SH-SY5Y (cell line): ENCODE measurements at regions not wholly inside any gene's neighbourhood (a gene's known extent, or its start where the extent isn't known, plus 50 kb on each side); places are given as distances from the start of the nearest gene placed in this dataset.

Experiments used
- GATA2 ChIP-seq: IDR thresholded peaks from 2 replicates; pipeline ENCODE4 v1.6.1; 2011; ENCODE audit warnings: mild to moderate bottlenecking, low read depth, low read length
- GATA3 ChIP-seq: IDR thresholded peaks from 2 replicates; pipeline ENCODE4 v1.6.1; 2011; ENCODE audit warnings: low read depth, mild to moderate bottlenecking, low read length, moderate library complexity

DNA sequence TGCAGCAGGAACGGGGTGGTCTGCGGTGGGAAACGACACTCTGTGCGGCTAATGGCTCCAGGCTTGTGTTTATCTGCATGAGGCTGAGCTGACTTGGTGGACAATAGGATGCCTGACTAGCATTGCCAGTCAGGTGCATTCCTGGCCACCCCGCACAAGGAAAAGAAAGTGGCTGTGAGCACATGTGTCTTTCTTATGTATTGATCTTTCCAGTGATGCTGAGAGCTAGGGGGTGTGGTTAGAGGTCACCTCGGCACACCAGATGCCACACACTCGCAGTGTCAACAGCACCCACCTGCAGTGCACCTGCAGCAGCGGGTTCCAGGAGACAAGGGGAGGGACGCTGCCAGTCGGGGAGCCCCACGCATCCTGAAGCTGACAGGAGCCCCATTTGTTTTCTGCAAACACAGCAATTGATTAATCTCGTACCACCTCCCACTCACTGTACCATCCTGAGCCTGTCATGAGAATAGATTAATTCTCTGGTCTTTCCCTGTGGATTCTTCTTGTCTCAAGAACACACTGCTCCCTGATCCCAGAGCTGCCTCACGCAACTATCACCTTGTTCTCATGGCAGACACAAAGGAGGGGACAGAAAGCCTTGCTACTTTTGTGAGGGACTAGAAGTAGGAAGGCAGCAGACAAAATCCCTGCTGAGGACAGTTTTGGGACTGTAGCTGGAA, 251.7 kb upstream of the WWC1 start:
- TF ChIP-seq GATA2 (no peak), GATA3 (no peak)

DNA sequence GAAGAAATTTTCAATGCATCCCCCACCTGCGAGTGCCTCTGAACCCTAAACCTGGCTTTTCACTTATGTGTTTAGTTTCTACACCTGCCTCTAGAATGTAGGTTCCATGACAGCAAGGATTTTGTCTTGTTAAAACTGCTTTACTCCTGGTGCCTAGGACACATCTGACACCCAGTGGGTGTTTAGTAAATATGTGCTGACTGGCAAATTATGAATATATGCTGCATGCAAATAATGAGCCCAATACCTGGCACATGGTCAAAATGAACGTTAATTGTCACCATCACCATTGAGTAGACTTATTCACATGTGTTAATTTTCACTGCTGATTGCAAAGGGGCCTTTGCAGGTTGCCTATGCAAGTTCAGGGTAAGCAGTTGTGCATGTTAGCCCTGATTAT, 249.9 kb upstream of the WWC1 start:
- TF ChIP-seq GATA3 (no peak), GATA2 (no peak)

DNA sequence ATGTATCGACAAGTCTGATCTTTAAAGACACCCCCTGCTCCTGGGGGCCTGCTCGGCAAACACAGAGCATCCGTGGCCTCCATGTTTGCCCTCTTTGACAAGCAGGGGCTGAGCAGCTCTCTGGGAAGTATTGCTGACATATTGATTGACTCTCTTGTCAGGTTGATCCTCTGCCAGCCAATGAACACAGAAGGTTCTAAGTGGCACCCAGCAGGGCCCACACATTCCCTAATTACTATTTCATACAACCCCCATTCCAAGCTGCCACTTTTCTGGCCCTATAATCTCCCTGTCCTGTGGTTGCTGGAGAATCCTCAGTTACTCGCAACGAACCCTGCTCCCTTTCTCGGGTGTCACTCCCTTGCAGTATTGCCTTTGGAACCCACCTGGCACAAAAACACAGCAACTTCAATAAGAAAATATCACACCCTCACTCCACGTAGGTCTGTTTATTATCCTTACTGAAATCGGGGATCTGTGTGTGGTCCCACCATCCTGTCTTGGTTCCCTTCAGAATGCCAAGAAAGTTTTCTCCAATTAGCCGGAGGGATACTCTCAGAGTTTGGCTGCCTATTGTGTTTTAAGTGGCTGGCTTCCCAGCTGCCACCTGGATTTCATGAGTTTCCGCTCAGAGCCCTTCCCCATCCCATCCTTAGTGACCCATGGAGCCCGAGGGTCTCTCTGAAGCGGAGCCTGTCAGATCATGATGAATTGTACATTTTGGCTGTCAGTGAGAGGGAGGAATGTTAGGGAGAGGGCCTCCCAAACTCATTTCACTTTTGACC, 249.0 kb upstream of the WWC1 start:
- TF ChIP-seq GATA3 (no peak), GATA2 (no peak)

DNA sequence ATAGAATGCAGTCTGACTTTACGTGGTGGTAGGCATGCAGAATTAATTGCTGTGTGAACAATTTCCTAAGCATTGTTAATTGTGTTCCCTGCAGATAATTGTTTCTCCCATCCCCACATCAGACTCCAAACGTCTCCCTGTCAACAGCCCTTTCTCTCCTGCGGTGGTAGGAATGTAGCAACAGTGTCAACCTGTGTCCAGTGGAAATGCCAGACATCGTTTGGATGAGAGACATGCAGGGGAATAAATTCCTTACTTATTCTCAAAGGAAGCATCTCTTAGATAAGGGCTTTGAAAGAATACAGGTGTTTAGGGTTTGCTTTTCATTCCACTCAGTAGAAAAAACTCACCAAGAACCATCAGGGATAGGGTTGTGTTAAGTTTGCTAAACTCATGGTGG, 245.3 kb upstream of the WWC1 start:
- TF ChIP-seq GATA3 (no peak), GATA2 (no peak)

DNA sequence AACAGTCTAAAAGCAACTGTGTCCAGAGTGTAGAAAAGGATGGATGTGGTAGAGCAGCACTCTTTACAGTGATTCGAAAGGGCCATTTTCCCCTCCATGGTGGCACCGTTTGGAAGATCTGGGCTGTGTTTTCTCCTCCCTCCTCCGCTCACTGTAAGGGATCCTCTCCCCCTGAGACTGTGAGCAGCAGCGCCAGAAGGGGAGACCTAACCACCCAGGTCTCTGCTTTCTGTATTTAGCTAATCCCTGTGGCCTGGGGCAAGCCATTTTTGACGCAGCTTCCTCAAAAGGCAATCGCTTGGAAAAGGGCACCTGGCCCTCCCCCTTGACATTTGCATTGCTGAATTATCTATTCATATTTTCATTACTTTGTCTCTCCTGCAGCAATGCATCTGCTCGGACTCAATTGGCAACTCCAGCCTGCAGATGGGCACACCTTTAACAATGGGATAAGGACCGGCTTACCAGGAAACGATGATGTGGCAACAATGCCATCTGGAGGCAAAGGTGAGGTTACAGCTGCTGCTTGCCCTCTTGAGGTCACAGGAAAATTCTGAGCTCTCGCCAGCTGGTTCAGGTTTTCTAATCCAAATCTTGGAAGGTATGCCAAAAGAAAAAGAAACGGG, 244.3 kb upstream of the WWC1 start:
- no peak for TF ChIP-seq GATA2
- TF ChIP-seq GATA3, result no peak

DNA sequence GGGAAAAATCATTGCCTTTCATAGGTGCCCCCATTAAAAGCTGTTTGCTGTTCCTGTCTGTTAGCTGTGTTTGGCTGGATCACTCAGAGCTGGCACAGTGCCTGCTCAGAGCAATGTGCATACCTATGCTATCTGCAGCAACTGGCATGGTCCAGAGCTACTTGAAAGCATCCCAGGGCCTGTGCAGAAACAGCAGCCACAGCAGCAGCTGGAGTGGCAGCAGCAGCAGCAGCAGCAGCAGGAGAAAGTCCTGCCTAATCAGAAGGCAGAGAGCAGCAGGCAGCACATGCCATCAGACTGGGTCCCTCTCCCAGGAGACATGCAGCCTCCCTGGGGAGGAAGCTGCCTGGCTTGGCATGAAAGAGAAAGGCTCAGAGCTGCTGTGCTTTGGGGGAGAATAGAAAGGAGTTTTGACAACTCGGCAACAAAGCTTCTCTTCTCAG, 243.8 kb upstream of the WWC1 start:
- TF ChIP-seq GATA2, result peak; percentile 21; the same call in 1 of the 2 replicates
- TF ChIP-seq GATA3, result no peak

DNA sequence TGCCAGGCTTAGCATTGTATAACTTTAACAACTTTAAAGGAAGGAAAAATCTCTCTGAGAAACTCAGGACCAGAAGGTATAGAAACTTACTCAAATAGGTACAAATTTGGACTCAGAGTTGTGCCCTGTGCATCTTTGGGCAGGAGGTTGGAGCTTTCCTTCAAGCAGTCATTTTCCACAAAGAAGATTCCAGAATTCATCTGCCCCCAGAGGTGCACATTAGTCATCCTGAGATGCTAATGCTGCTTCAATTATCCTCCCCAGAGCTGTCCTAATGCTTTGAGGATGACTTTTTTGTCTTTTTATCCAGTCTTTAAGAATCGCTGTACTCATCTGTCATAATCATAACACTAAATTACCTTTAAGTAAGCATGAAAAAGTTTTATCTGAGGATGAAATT, 243.0 kb upstream of the WWC1 start:
- TF ChIP-seq GATA3 (no peak), GATA2 (no peak)

DNA sequence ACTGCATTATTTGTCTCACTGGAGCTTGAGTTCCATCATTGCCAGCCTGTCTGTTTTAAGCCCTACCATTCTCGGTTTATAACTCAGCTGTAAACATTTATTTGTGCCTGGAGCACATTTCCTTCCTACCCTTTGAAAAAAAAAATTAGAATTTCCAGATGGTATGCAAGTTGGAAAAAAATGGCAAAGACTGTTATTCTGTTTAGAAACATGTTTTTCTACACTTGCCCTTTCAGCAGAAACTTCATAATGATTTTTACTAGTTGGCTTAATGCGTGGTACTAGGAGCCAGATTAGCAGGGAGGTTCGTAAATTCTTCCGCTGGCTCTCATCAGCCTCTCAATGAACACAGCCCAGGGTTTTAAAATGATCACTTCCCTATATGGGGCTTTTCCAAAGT, 238.8 kb upstream of the WWC1 start:
- TF ChIP-seq GATA2 (no peak), GATA3 (no peak)

DNA sequence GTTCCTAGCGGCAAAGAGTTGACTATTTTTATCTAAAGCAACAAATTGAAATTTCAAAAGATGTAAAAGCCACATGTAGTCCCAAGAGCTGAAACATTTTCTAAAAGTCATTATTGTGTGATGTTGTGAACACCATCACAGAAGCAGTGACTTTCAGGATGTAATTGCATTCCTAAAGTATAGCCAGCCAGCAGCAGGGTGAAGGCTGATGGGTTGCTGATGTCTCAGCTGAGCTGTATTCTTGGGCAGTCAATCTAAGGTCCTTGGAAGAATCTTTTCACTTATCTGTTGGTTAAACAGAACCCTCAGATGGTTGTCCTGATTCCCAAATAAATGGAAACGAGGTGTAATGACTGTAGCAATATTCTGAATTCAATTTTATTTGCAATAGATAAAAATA, 237.4 kb upstream of the WWC1 start:
- TF ChIP-seq GATA2 (no peak), GATA3 (no peak)

DNA sequence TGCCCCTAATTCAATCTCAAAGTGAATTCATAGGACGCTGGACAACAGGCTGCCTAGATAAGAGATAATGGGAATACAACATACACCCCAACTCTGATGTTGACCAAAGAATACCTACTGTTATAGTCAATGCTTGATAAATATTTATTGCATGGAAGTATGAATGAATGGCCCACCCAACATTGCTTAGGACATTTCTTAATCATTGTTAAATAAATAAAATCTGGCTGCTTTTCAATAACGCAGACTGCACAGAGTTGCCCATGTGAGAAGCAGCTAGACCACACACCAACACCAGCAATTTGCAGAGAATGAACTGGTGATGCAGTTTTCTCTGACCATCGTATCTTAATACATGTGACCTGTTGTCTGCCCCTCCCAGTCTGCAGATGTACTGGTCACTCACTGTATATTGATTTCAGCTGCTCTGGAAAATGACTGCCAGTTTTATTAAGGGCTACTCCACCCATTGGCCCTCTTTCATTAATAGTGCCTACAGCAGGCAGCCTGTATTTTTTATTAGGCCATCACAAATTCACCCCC, 236.2 kb upstream of the WWC1 start:
- TF ChIP-seq GATA3 (no peak), GATA2 (no peak)

DNA sequence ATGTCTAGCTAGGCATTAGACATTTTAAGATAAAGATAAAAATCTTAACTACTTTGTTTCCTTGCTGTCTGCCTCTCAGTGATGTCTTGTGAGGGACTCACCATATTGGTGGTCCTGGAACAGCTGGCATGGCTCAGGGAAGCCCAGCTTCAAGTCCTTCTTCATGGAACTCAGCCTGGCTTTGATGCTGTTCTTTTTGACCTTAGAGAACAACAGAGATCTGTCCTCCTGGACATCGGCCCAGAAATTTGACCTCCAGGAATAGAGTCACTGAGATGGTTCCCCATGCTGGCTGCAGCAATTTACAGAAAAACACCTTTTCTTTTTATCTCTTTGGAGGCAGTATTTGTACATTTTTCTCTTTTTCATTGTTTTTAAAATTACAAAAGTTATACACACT, 235.5 kb upstream of the WWC1 start:
- no peak for TF ChIP-seq GATA3
- no peak for TF ChIP-seq GATA2

DNA sequence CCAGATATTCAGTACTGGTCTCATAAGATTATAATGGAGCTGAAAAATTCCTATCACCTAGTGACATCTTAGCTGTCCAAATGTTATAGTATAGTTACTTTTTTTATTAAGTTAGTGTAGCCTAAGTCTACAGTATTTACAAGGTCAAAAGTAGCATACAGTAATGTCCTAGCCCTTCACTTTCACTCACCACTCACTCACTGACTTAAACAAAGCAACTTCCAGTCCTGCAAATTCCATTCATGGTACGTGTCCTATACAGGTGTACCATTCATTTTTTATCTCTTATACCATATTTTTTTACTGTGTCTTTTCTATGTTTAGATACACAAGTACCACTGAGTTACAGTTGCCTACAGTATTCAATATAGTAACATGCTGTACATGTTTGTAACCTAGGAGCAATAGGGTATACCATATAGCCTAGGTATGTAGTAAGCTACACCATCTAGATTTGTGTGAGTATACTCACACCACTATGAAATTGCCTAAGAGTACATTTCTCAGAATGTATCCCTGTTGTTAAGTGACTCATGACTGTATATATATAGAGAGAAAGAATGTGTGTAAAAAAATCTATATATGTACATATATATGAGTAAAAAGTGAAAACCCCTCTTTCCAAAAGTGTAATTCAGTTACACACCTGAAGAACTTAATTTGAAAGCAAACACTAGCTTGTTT, 234.8 kb upstream of the WWC1 start:
- no peak for TF ChIP-seq GATA2
- no peak for TF ChIP-seq GATA3

DNA sequence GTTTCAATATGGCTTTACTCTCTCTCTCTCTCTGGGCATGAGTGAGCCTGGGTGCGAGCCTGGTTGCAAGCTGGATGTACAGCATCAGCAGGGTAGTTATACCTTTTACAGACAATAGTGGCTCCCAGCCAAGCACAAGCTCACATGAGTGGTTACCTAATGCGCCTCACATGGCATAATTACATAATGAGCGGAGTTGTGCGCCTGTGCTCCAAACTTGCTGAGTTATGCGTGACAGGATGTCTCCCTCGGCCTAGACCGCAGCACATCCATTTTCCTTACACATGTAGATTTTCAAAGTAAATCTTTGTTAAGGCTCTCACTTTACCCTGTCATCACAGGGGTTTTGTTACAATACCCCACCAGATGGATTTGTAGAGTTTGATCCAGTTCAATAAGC, 233.5 kb upstream of the WWC1 start:
- TF ChIP-seq GATA2 (no peak), GATA3 (no peak)

DNA sequence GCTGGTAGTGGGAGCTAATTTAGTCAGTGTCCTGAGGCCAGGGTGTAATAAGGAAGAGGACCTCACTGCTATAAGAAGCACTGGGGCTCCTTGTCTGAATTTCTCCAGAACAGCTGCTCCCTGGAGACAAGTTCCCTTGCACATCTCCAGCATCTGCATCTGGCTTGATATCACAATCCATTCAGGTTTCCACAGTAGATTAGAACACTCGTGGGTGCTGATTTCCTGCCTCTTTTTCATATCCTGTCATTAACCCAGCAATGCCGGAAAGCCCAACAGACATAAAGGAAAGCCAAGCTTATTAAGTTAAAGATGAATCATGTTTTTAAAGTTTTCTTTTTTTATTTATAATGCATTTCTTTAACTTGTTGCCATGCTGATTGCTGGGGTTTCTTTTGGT, 232.3 kb upstream of the WWC1 start:
- TF ChIP-seq GATA3, result no peak
- no peak for TF ChIP-seq GATA2

DNA sequence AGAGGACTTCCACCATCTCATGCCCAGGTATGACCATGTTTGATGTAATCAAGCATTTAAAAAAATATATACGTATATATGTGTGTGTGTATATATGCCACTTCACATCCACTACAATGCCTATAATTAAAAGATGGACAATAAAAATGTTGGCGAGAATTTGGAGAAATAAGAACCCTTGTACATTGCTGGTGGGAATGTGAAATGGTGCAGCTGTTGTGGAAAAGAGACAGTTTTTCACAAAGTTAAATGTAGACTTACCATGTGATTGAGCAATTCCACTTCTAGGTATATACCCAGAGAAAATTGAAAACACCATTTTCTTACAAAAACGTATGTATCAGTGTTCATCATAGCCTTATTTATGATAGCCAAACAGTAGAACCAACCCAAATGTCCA, 229.2 kb upstream of the WWC1 start:
- no peak for TF ChIP-seq GATA2
- TF ChIP-seq GATA3, result no peak
